Erythroblast (primary cell): ENCODE measurements at regions not wholly inside any gene's neighbourhood (a gene's known extent, or its start where the extent isn't known, plus 50 kb on each side); places are given as distances from the start of the nearest gene placed in this dataset.
"Not testable (repeated sequence)": the region's sequence is repeated elsewhere in the genome, so short reads cannot be mapped to it uniquely, and the experiment has no call there.

Experiments used
- DNase-seq, 2 experiments: peaks; one replicate each; lab custom pipeline; 2025; lab: John Stamatoyannopoulos, UW
- GATA1 ChIP-seq: IDR thresholded peaks from 2 replicates; pipeline ENCODE4 v1.6.1; 2011; ENCODE audit warnings: low read depth, mild to moderate bottlenecking, control low read depth, low read length, moderate library complexity
- POLR2A ChIP-seq: IDR thresholded peaks from 2 replicates; pipeline ENCODE4 v1.6.1; 2011; ENCODE audit warnings: mild to moderate bottlenecking, low read length

- DNase-seq: no peak
- no peak for TF ChIP-seq POLR2A
- TF ChIP-seq GATA1: no peak
These were observed 101.0 kb downstream of the PLXNA1 start for GRCh38 chr3:127083778-127084397.

- DNase-seq: no peak
- TF ChIP-seq POLR2A (no peak), GATA1 (no peak)
These were observed 101.6 kb downstream of the PLXNA1 start for GRCh38 chr3:127084401-127084990.

DNA sequence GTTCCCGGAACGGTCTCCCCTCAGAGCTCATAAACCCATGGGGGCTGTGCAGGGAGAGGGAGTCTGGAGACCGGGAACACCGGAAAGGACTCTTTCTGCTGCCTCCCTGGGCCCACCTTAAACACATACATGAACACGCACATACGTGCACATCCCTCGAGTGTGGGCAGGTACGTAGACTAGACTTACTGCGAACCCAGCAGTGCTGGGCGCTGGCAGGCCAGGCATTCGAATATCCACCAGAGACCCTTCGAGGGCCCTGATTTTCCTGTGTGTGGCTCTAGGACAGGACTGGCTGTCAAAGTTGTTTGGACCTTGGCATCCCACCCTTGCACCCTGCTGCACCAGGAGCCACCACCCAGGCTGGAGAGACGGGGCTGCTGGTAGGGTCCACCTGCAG is 102.7 kb downstream of the PLXNA1 start:
- TF ChIP-seq GATA1 (no peak), POLR2A (no peak)
- no peak for DNase-seq

GRCh38 chr3:127086591-127086990 is 103.7 kb downstream of the PLXNA1 start:
- not testable (repeated sequence) for DNase-seq

GRCh38 chr3:127087441-127087840 is 104.5 kb downstream of the PLXNA1 start:
- no peak for DNase-seq
- no peak for TF ChIP-seq GATA1
- no peak for TF ChIP-seq POLR2A

DNA sequence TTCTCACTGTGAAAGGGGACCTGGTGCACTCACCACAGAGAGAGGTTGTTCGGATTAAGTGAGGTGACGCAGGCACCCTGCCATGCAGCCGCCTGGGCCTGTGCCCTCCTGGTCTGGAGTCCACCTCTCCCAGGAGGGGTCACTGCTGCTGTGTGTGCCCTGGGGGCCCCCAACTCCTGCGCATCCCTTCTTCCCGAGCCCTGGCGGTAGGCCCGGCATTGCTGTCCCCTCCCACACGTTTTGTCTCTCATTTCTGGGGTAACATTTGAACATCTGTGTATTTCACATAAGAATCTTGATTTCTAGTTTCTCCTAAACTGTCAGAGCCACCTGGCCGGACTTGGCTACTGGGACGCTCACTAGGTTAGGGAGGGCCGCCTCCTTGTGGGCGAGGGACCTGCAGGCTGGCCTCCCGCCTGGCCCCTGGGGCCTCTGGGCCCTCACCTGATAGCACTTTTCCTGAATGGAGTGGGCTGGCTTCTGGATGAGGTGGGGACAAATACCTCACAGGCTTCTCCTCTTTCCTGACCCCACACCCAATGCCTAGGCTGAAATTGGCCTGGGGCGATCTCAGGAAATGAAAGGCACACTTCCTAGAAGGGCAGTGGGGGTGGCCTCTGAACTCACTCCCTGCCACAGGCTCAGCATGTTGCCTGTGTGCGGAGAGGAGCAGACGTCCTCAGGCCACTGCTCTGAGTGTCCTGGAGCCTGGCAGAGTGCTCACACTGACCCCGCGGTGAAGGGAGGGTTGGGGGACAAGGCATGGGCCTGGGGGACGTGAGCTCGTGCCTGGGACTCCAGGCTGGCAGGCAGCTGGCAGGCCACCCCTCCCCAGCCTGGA is 104.2 kb upstream of the PRR23E start:
- TF ChIP-seq POLR2A (no peak), GATA1 (no peak)
- DNase-seq: no peak

GRCh38 chr3:127089486-127090145 is 103.3 kb upstream of the PRR23E start:
- no peak for DNase-seq

DNA sequence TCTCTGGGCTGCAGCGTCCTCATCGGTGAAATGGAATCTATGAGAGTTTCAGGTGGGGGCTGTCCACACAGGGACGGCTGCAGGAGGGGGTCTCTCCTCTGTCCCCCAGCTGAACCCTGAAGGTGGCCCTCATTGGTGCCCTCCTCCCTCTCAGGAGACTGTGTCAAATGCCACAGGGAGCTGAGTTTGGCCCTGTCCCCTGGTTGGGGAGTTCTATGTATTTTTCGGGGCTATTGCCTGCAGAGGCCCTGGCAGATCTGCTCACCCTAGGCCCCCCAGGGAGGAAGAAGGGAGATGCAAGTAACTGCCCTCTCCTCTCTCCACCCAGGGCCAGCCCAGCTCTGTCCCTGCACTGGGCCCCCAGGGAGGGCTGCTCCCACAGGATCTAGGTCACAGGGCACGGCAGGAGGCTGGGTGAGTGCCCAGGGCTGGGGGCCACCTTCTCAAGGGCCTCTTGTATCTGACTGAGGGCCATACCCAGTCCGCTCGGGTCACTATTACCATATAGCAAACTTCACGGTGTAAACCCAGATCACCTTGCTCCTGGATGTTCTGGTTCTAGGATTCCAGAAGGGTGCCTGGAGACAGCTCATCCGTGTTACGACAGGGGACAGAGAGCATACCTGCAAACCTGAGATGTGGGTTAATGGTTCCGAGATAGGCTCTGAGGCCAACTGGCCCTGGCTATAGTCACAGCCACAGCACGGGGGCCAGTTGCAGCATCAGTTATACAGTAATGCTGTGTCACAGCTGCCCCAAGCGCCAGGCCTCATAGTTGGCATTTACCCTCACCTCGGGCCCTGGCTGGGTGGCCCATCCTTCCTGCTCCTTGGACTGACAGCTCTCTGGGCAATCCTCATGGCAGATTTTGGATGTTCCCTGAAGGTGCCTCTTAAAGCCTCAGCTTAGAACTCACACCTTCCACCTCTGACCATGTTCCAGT is 102.4 kb upstream of the PRR23E start:
- DNase-seq: no peak
- TF ChIP-seq POLR2A (no peak), GATA1 (no peak)

More at GRCh38 chr3:127089486-127090145, 103.3 kb upstream of the PRR23E start:
- TF ChIP-seq POLR2A (no peak), GATA1 (no peak)

- TF ChIP-seq GATA1 (no peak), POLR2A (no peak)
- no peak for DNase-seq
These were observed 101.6 kb upstream of the PRR23E start for GRCh38 chr3:127091376-127091775.

- no peak for TF ChIP-seq GATA1
- TF ChIP-seq POLR2A: no peak
- no peak for DNase-seq
These were observed 100.6 kb upstream of the PRR23E start for GRCh38 chr3:127092368-127092767.

DNA sequence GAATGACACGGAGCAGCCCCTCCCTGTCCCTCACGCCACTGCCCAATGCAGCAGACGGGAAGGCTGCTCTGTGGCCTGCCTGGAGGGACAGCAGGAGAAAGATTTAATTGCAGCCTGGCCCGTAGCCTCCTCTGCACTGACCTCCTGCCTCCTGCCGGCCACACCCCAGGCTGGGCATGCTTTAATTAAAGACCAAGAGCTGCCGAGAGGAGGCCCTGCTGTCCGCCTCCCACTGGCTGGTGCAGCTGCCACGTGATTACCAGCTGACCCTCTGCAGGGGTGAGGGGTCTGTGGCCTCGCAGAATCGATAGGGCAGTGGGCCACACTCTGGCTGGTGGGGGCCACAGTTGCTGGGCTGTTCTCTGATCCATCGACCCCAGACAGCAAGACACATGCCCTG is 100.2 kb upstream of the PRR23E start:
- no peak for TF ChIP-seq POLR2A
- TF ChIP-seq GATA1: no peak
- DNase-seq: no peak

GRCh38 chr3:127093312-127093711 is 99.6 kb upstream of the PRR23E start:
- TF ChIP-seq POLR2A: no peak
- no peak for TF ChIP-seq GATA1
- no peak for DNase-seq

DNA sequence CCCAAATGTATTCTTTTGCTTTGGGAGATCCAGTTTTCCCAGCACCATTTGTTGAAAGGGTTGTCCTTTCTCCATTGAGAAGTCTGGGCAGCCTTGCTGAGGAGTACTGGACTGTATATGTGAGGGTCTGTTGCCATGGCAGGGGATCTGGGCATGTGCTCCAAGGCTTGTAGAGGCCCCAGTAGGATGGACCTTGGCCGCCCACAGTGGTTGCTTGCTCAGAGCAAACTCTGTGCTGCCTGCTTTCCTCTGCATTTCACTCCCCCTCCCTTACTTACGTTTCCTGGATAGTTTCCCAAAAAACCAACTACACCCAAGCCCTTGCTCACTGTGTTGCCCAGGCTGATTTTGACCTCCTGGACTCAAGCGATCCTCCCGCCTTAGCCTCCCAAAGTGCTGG is 97.2 kb upstream of the PRR23E start:
- no peak for TF ChIP-seq POLR2A
- TF ChIP-seq GATA1: no peak
- no peak for DNase-seq
